H1 (cell line): ENCODE measurements at regions not wholly inside any gene's neighbourhood (a gene's known extent, or its start where the extent isn't known, plus 50 kb on each side); places are given as distances from the start of the nearest gene placed in this dataset.

Experiments used
- CTCF ChIA-PET: fragments of 300-600 bp; sonication (Branson Sonifier 250); formaldehyde crosslinking; loops from one replicate; lab custom pipeline; 2021; ENCODE audit not compliant: partially characterized antibody; lab: Charles Lee
- POLR2A ChIA-PET: fragments of 300-600 bp; sonication (Branson Sonifier 250); formaldehyde crosslinking; loops from one replicate; lab custom pipeline; 2021; ENCODE audit warnings: inconsistent platforms; ENCODE audit not compliant: partially characterized antibody; lab: Charles Lee
- DNase-seq, 2 experiments: peaks; one replicate each; pipeline versions ENCODE4 v3.0.0 to v3.0.0-alpha.2; 2010 to 2022; ENCODE audit warnings: low spot score in 2 of 2, low read depth in 1 of 2, mixed read lengths in 1 of 2
- FAIRE-seq: peaks from 2 replicates; lab custom pipeline; 2011; peaks lifted over from hg19 to GRCh38; lab: Jason Lieb, UNC
- H2AFZ ChIP-seq: 2 replicates; pipeline ENCODE4 v1.8.1; 2012; ENCODE audit warnings: low read length, inconsistent platforms
- H2AK5ac ChIP-seq: 2 replicates; pipeline ENCODE4 v1.6.1; 2013; ENCODE audit warnings: low read depth, low read length
- H2BK120ac ChIP-seq: replicated peaks from 2 replicates; pipeline ENCODE3; 2013; ENCODE audit warnings: low read depth, low read length, inconsistent platforms
- H2BK12ac ChIP-seq: 2 replicates; pipeline ENCODE4 v1.6.1; 2013; ENCODE audit warnings: low read depth, low read length
- H2BK15ac ChIP-seq: 2 replicates; pipeline ENCODE4 v1.6.1; 2013; ENCODE audit warnings: low read length
- H2BK20ac ChIP-seq: 2 replicates; pipeline ENCODE4 v1.6.1; 2013; ENCODE audit warnings: low read length
- H2BK5ac ChIP-seq: 2 replicates; pipeline ENCODE4 v1.6.1; 2013; ENCODE audit warnings: low read depth, low read length
- H3K14ac ChIP-seq: 2 replicates; pipeline ENCODE4 v1.6.1; 2013; ENCODE audit warnings: inconsistent platforms; ENCODE audit not compliant: insufficient read length
- H3K18ac ChIP-seq: 2 replicates; pipeline ENCODE4 v1.6.1; 2013; ENCODE audit warnings: low read length; ENCODE audit errors: extremely low read depth
- H3K23ac ChIP-seq: 2 replicates; pipeline ENCODE4 v1.6.1; 2013; ENCODE audit warnings: inconsistent platforms; ENCODE audit not compliant: insufficient read length
- H3K23me2 ChIP-seq: 2 replicates; pipeline ENCODE4 v1.6.1; 2013; ENCODE audit warnings: low read depth, low read length
- H3K27ac ChIP-seq: 2 replicates; pipeline ENCODE4 v1.6.1; 2011; ENCODE audit warnings: low read depth, low read length, inconsistent platforms
- H3K27me3 ChIP-seq, 4 experiments: replicated peaks in 1 of 4; 1 replicate in 1 of 4; 2 replicates in 3 of 4; pipeline versions ENCODE4 v1.6.1 to v1.8.1; 2011 to 2013; ENCODE audit warnings: low read length in 3 of 4, mild to moderate bottlenecking in 3 of 4, inconsistent platforms in 2 of 4, mixed read lengths in 2 of 4, moderate library complexity in 1 of 4; ENCODE audit not compliant: control insufficient read depth in 3 of 4, insufficient read depth in 3 of 4; ENCODE audit errors: extremely low read depth in 1 of 4
- H3K36me3 ChIP-seq, 4 experiments: 2 replicates each; pipeline versions ENCODE4 v1.6.1 to v1.8.1; 2011 to 2013; ENCODE audit warnings: mild to moderate bottlenecking in 4 of 4, low read length in 3 of 4, moderate library complexity in 2 of 4, control low read depth in 1 of 4, inconsistent platforms in 1 of 4; ENCODE audit not compliant: insufficient read depth in 4 of 4, control insufficient read depth in 2 of 4
- H3K4ac ChIP-seq: replicated peaks from 2 replicates; pipeline ENCODE3; 2013; ENCODE audit warnings: low read length, low read depth, mixed read lengths, inconsistent platforms; ENCODE audit not compliant: insufficient read length
- H3K4me1 ChIP-seq, 4 experiments: replicated peaks in 1 of 4; 1 replicate in 1 of 4; 2 replicates in 3 of 4; pipeline versions ENCODE4 v1.6.1 to v1.8.1; 2011 to 2013; ENCODE audit warnings: low read length in 3 of 4, inconsistent platforms in 2 of 4, mixed read lengths in 1 of 4; ENCODE audit not compliant: insufficient read depth in 4 of 4, control insufficient read depth in 3 of 4
- H3K4me2 ChIP-seq, 2 experiments: 2 replicates each; pipeline versions ENCODE4 v1.6.1 to v1.8.1; 2011 to 2013; ENCODE audit warnings: low read depth in 2 of 2, low read length in 2 of 2, control low read depth in 1 of 2, inconsistent platforms in 1 of 2, mild to moderate bottlenecking in 1 of 2; ENCODE audit not compliant: insufficient read depth in 1 of 2
- H3K4me3 ChIP-seq, 4 experiments: fragments of 200-600, 300-600 bp in 1 of 4; sonication (generic), shearing (Covaris generic), sonication (Bioruptor Twin) in 1 of 4; 2 replicates each; pipeline versions ENCODE4 v1.5.1 to v1.8.1; 2011 to 2016; ENCODE audit warnings: low read length in 4 of 4, low read depth in 3 of 4, control low read depth in 2 of 4, inconsistent platforms in 2 of 4, mild to moderate bottlenecking in 2 of 4, mixed read lengths in 1 of 4, moderate library complexity in 1 of 4; ENCODE audit not compliant: insufficient read depth in 2 of 4; ENCODE audit errors: extremely low read depth in 1 of 4
- H3K56ac ChIP-seq: replicated peaks from 2 replicates; pipeline ENCODE3; 2013; ENCODE audit warnings: low read depth, mild to moderate bottlenecking, mixed read lengths, low read length, inconsistent platforms; ENCODE audit not compliant: insufficient read length
- H3K79me1 ChIP-seq: 2 replicates; pipeline ENCODE4 v1.6.1; 2013; ENCODE audit warnings: low read depth, low read length, control low read depth
- H3K79me2 ChIP-seq, 2 experiments: 2 replicates each; pipeline versions ENCODE4 v1.6.1 to v1.8.1; 2012 to 2013; ENCODE audit warnings: low read length in 2 of 2, mild to moderate bottlenecking in 2 of 2, inconsistent platforms in 1 of 2; ENCODE audit not compliant: insufficient read depth in 2 of 2, control insufficient read depth in 1 of 2
- H3K9ac ChIP-seq, 4 experiments: replicated peaks in 1 of 4; 1 replicate in 1 of 4; 2 replicates in 3 of 4; pipeline versions ENCODE4 v1.6.1 to v1.8.1; 2011 to 2013; ENCODE audit warnings: low read depth in 3 of 4, low read length in 3 of 4, control low read depth in 2 of 4, mild to moderate bottlenecking in 2 of 4, moderate library complexity in 2 of 4, inconsistent platforms in 1 of 4; ENCODE audit errors: extremely low read depth in 1 of 4
- H3K9me3 ChIP-seq, 2 experiments: 2 replicates each; pipeline versions ENCODE4 v1.6.1 to v1.8.1; 2012 to 2013; ENCODE audit warnings: mild to moderate bottlenecking in 2 of 2, moderate library complexity in 2 of 2, control low read depth in 1 of 2, inconsistent platforms in 1 of 2, low read depth in 1 of 2, low read length in 1 of 2, mixed read lengths in 1 of 2; ENCODE audit not compliant: insufficient read depth in 2 of 2
- H4K20me1 ChIP-seq, 2 experiments: replicated peaks in 1 of 2; 2 replicates each; pipeline versions ENCODE3 to v1.8.1; 2011 to 2013; ENCODE audit warnings: inconsistent platforms in 2 of 2, low read length in 2 of 2, mild to moderate bottlenecking in 1 of 2; ENCODE audit not compliant: insufficient read depth in 2 of 2, control insufficient read depth in 1 of 2
- H4K5ac ChIP-seq: 2 replicates; pipeline ENCODE4 v1.6.1; 2013; ENCODE audit warnings: low read length, low read depth, mixed read lengths, inconsistent platforms; ENCODE audit not compliant: insufficient read length
- H4K8ac ChIP-seq: 2 replicates; pipeline ENCODE4 v1.8.0; 2013; ENCODE audit warnings: mild to moderate bottlenecking, moderate library complexity, low read length, inconsistent platforms; ENCODE audit not compliant: insufficient read depth; ENCODE audit errors: extremely low read depth
- H4K91ac ChIP-seq: replicated peaks from 2 replicates; pipeline ENCODE3; 2013; ENCODE audit warnings: low read length, mixed read lengths, inconsistent platforms; ENCODE audit not compliant: insufficient read length
- MAFK ChIP-seq: IDR thresholded peaks from 2 replicates; pipeline ENCODE4 v1.6.1; 2012; ENCODE audit warnings: low read depth, mild to moderate bottlenecking, improper control_type of control experiment, low read length
- SRF ChIP-seq: IDR thresholded peaks from 2 replicates; pipeline ENCODE4 v1.6.1; 2011; ENCODE audit warnings: mild to moderate bottlenecking, low read depth, low read length, moderate library complexity
- whole genome bisulfite sequencing, 2 experiments: shearing (Covaris generic) in 1 of 2; methylation state at CpG; one replicate each; pipeline versions ENCODE4 v1.1.6 to v1.1.7; 2013 to 2015; ENCODE audit warnings: low lambda C conversion rate in 2 of 2, mixed read lengths in 2 of 2, inconsistent platforms in 1 of 2, low coverage in 1 of 2, missing lambda C conversion rate in 1 of 2; ENCODE audit not compliant: insufficient replicate concordance in 2 of 2, insufficient coverage in 1 of 2, insufficient read length in 1 of 2; ENCODE audit errors: extremely low coverage in 1 of 2, missing lambda C conversion rate in 1 of 2; 5-methylcytosine and 5-hydroxymethylcytosine counted together

- no peaks in the 10 kb centered on the region for H3K36me3 ChIP-seq
Measured at GRCh38 chr13:34153428-34154180, 335.7 kb downstream of the RFC3 start.

More at GRCh38 chr13:34153428-34154180, 335.7 kb downstream of the RFC3 start:
- no peak overlapping the region for H4K91ac ChIP-seq
- H3K9me3 ChIP-seq: no peaks in the 10 kb centered on the region
- no peak overlapping the region for H2BK12ac ChIP-seq
- H2BK120ac ChIP-seq: no peak overlapping the region
- H2BK5ac ChIP-seq: no peak overlapping the region
- no peak overlapping the region for H3K4me3 ChIP-seq
- peaks cover 0 to 8% (median 0%) of the 10 kb centered on the region in 4 experiments; a peak in 3 of 7 replicates for H3K4me1 ChIP-seq
- no peak overlapping the region for H3K9ac ChIP-seq
- DNase-seq (no peak), FAIRE-seq (no peak)
- H3K4ac ChIP-seq: no peak overlapping the region
- no peak overlapping the region for H3K56ac ChIP-seq
- no peaks in the 10 kb centered on the region for H4K20me1 ChIP-seq
- H3K14ac ChIP-seq: no peak overlapping the region
- ChIA-PET POLR2A (no interaction called here), CTCF (interaction anchor here (1.1 kb wide), 1 partner anchor 11 kb away, joined by 3 read pairs; no protein-coding TSS in a partner anchor)
- H3K23ac ChIP-seq: no peak overlapping the region
- no peak overlapping the region for H4K8ac ChIP-seq
- no peak overlapping the region for H2BK15ac ChIP-seq
- no peaks in the 10 kb centered on the region for H3K27me3 ChIP-seq
- no peak overlapping the region for H3K4me2 ChIP-seq
- 81% methylated on average over 12 of the region's 12 CpGs; no CpG with 5 or more reads in 1 of the 2 experiments for WGBS, 2 experiments
- no peak overlapping the region for H3K18ac ChIP-seq
- H2BK20ac ChIP-seq: no peak overlapping the region
- H3K79me1 ChIP-seq: no peaks in the 10 kb centered on the region
- H3K23me2 ChIP-seq: no peaks in the 10 kb centered on the region
- H2AFZ ChIP-seq: peak overlapping the region; percentile 15; the same call in 1 of the 2 replicates
- H4K5ac ChIP-seq: no peak overlapping the region
- no peak overlapping the region for H3K27ac ChIP-seq
- TF ChIP-seq MAFK: no peak
- peak; percentile 65; the same call in 1 of the 2 replicates for TF ChIP-seq SRF
- TF ChIP-seq, all 59 proteins: peak for 1
- H3K79me2 ChIP-seq: no peaks in the 10 kb centered on the region
- no peak overlapping the region for H2AK5ac ChIP-seq
